Endothelial cell of umbilical vein (primary cell): ENCODE measurements at regions not wholly inside any gene's neighbourhood (a gene's known extent, or its start where the extent isn't known, plus 50 kb on each side); places are given as distances from the start of the nearest gene placed in this dataset.

Experiments
- BruUV-seq: library from RNA; stranded (reverse); fragments of 400-500 nt; replicated peaks from 2 replicates; lab custom pipeline; 2021; lab: Mats Ljungman, UMichigan
- CTCF ChIA-PET: fragments of 300-600, 350-600 bp; sonication (Branson Sonifier 250); formaldehyde crosslinking; loops from one replicate; lab custom pipeline; 2021; ENCODE audit warnings: antibody characterized with exemption, inconsistent platforms; lab: Charles Lee
- POLR2A ChIA-PET: fragments of 300-600, 350-600 bp; sonication (Branson Sonifier 250); formaldehyde crosslinking; loops from one replicate; lab custom pipeline; 2021; ENCODE audit warnings: antibody characterized with exemption, inconsistent platforms; lab: Charles Lee
- DNase-seq: peaks from one replicate; pipeline ENCODE4 v3.0.0-alpha.2; 2011; ENCODE audit warnings: low read depth, low spot score
- FAIRE-seq: peaks from 2 replicates; lab custom pipeline; 2011; peaks lifted over from hg19 to GRCh38; lab: Jason Lieb, UNC
- H2AFZ ChIP-seq: 2 replicates; pipeline ENCODE4 v1.6.0; 2012; ENCODE audit warnings: low read depth, low read length, control low read depth, inconsistent platforms
- H3K27ac ChIP-seq: 2 replicates; pipeline ENCODE4 v1.5.1; 2011; ENCODE audit warnings: low read depth, mild to moderate bottlenecking, control low read depth, low read length, moderate library complexity; ENCODE audit not compliant: insufficient read depth
- H3K27me3 ChIP-seq, 2 experiments: 2 replicates each; pipeline versions ENCODE4 v1.6.0 to v1.6.1; 2011; ENCODE audit warnings: low read length in 2 of 2, mixed read lengths in 1 of 2; ENCODE audit not compliant: control insufficient read depth in 2 of 2, insufficient read depth in 2 of 2
- H3K36me3 ChIP-seq, 2 experiments: 2 replicates in 1 of 2; 3 replicates in 1 of 2; pipeline ENCODE4 v1.5.1; 2011; ENCODE audit warnings: low read length in 2 of 2, mild to moderate bottlenecking in 1 of 2, moderate library complexity in 1 of 2; ENCODE audit not compliant: control insufficient read depth in 2 of 2, insufficient read depth in 2 of 2; ENCODE audit errors: extremely low read depth in 1 of 2
- H3K4me1 ChIP-seq: 3 replicates; pipeline ENCODE4 v1.5.1; 2011; ENCODE audit warnings: mild to moderate bottlenecking, low read length; ENCODE audit not compliant: control insufficient read depth, insufficient read depth; ENCODE audit errors: extremely low read depth
- H3K4me2 ChIP-seq: 2 replicates; pipeline ENCODE4 v1.6.1; 2011; ENCODE audit warnings: low read length, control low read depth, mixed read lengths; ENCODE audit not compliant: insufficient read depth
- H3K4me3 ChIP-seq, 3 experiments: fragments of 200-600 bp in 1 of 3; sonication (generic), shearing (Covaris generic) in 1 of 3; replicated peaks in 1 of 3; 2 replicates each; pipeline ENCODE4 v1.5.1; 2011 to 2016; ENCODE audit warnings: control low read depth in 3 of 3, low read length in 3 of 3, mild to moderate bottlenecking in 2 of 3, inconsistent platforms in 1 of 3, low read depth in 1 of 3, moderate library complexity in 1 of 3; ENCODE audit not compliant: insufficient read depth in 1 of 3
- H3K79me2 ChIP-seq: 2 replicates; pipeline ENCODE4 v1.6.0; 2012; ENCODE audit warnings: low read length, inconsistent platforms; ENCODE audit not compliant: control insufficient read depth, insufficient read depth
- H3K9ac ChIP-seq: replicated peaks from 2 replicates; pipeline ENCODE3; 2011; ENCODE audit warnings: low read length, control low read depth; ENCODE audit not compliant: insufficient read depth; ENCODE audit errors: extremely low read depth
- H3K9me1 ChIP-seq: replicated peaks from 3 replicates; pipeline ENCODE4 v1.6.0; 2011; ENCODE audit warnings: mild to moderate bottlenecking, low read length; ENCODE audit not compliant: control insufficient read depth, insufficient read depth; ENCODE audit errors: extremely low read depth
- H3K9me3 ChIP-seq: replicated peaks from 2 replicates; pipeline ENCODE4 v1.5.1; 2012; ENCODE audit warnings: low read length, inconsistent platforms; ENCODE audit not compliant: control insufficient read depth, insufficient read depth
- H4K20me1 ChIP-seq: replicated peaks from 2 replicates; pipeline ENCODE3; 2011; ENCODE audit warnings: mild to moderate bottlenecking, low read length; ENCODE audit not compliant: control insufficient read depth, insufficient read depth; ENCODE audit errors: extremely low read depth
- EZH2 ChIP-seq: IDR thresholded peaks from 2 replicates; pipeline ENCODE4 v1.6.1; 2012; ENCODE audit warnings: borderline replicate concordance, low read depth, mild to moderate bottlenecking, moderate library complexity, low read length, inconsistent platforms; ENCODE audit not compliant: severe bottlenecking
- FOS ChIP-seq: IDR thresholded peaks from 2 replicates; pipeline ENCODE4 v1.6.1; 2011; ENCODE audit warnings: mild to moderate bottlenecking, low read length, moderate library complexity, borderline replicate concordance; ENCODE audit not compliant: insufficient read depth
- GATA2 ChIP-seq: IDR thresholded peaks from 2 replicates; pipeline ENCODE4 v1.7.0; 2011; ENCODE audit warnings: low read depth, mild to moderate bottlenecking, moderate library complexity, mixed read lengths, low read length; ENCODE audit not compliant: insufficient read length, insufficient read depth
- JUN ChIP-seq: IDR thresholded peaks from 2 replicates; pipeline ENCODE4 v1.6.1; 2011; ENCODE audit warnings: borderline replicate concordance, low read depth; ENCODE audit not compliant: insufficient read length, insufficient read depth
- MYC ChIP-seq: IDR thresholded peaks from one replicate; pipeline ENCODE4 v1.6.1; 2011; ENCODE audit warnings: mild to moderate bottlenecking, low read depth, low read length
- POLR2A ChIP-seq: IDR thresholded peaks from 2 replicates; pipeline ENCODE4 v1.6.1; 2012; ENCODE audit warnings: low read depth, mild to moderate bottlenecking, control low read depth, low read length
- POLR2AphosphoS5 ChIP-seq: IDR thresholded peaks from 2 replicates; pipeline ENCODE4 v1.6.1; 2012; ENCODE audit warnings: low read depth, mild to moderate bottlenecking, control low read depth, low read length, moderate library complexity; ENCODE audit not compliant: insufficient read depth
- dilution Hi-C: fragments of 300-500 bp; cut with MboI; formaldehyde crosslinking; loops from one replicate; pipeline ENCODE4 v1.15.0; 2019; ENCODE audit warnings: low sequenced_read_pairs; ENCODE audit not compliant: extremely low pct_ligation_motif_present
- intact Hi-C: fragments of 100-400 bp; cut with micrococcal nuclease; formaldehyde crosslinking; loops from one replicate; pipeline ENCODE4 v1.10.0; 2022
- TF ChIP-seq, protein P1 (sequence below), 2 donors: IDR thresholded peaks; 1 replicate in 1 of 2; 2 replicates in 1 of 2; pipeline ENCODE4 v1.5.1; 2011; ENCODE audit warnings: low read length in 2 of 2, mild to moderate bottlenecking in 2 of 2, moderate library complexity in 2 of 2, control low read depth in 1 of 2, inconsistent platforms in 1 of 2, low read depth in 1 of 2; ENCODE audit not compliant: insufficient read depth in 1 of 2; ENCODE audit errors: extremely low read depth in 1 of 2
- TF ChIP-seq, protein P2 (sequence below): IDR thresholded peaks from 2 replicates; pipeline ENCODE4 v1.6.1; 2011; ENCODE audit not compliant: insufficient read depth, insufficient read length

DNA sequence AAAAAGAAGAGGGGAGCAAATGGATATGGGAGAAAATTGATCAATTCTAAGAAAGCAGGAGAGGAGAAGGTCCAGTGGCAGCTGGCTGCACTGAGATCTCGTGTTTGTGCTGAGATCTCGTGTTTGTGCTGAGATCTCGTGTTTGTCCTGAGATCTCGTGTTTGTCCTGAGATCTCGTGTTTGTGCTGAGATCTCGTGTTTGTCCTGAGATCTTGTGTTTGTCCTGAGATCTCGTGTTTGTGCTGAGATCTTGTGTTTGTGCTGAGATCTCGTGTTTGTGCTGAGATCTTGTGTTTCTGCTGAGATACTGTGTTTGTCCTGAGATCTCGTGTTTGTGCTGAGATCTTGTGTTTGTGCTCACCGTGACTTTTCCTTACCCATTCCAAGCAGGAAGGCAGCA is 254.4 kb downstream of the BCL2 start:
- H4K20me1 ChIP-seq: no peaks in the 10 kb centered on the region
- no peak overlapping the region for H3K27ac ChIP-seq
- H3K36me3 ChIP-seq: no peaks in the 10 kb centered on the region
- no TSS peak for BruUV-seq
- H3K9ac ChIP-seq: no peak overlapping the region
- TF ChIP-seq EZH2 (no peak), GATA2 (no peak), FOS (no peak)
- TF ChIP-seq, protein P1, sequence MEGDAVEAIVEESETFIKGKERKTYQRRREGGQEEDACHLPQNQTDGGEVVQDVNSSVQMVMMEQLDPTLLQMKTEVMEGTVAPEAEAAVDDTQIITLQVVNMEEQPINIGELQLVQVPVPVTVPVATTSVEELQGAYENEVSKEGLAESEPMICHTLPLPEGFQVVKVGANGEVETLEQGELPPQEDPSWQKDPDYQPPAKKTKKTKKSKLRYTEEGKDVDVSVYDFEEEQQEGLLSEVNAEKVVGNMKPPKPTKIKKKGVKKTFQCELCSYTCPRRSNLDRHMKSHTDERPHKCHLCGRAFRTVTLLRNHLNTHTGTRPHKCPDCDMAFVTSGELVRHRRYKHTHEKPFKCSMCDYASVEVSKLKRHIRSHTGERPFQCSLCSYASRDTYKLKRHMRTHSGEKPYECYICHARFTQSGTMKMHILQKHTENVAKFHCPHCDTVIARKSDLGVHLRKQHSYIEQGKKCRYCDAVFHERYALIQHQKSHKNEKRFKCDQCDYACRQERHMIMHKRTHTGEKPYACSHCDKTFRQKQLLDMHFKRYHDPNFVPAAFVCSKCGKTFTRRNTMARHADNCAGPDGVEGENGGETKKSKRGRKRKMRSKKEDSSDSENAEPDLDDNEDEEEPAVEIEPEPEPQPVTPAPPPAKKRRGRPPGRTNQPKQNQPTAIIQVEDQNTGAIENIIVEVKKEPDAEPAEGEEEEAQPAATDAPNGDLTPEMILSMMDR (IDR thresholded peaks at IDR 0.05; ENCODE audit: extremely low read depth in 1 of 2, insufficient read depth in 1 of 2, low read depth in 1 of 2, low read length in 2 of 2): no peak
- ChIA-PET POLR2A (no interaction called here), CTCF (interaction anchor here (1.7 kb wide), 1 partner anchor 10 kb away, joined by 4 read pairs; no protein-coding TSS in a partner anchor)
- peaks cover 0 to 4% of the 10 kb centered on the region in 2 experiments for H3K27me3 ChIP-seq
- DNase-seq: no peak
- no peaks in the 10 kb centered on the region for H3K9me3 ChIP-seq
- intact Hi-C loops (no loop called here), dilution Hi-C loops (no loop called here)
- no peaks in the 10 kb centered on the region for H3K79me2 ChIP-seq
- no peak for FAIRE-seq
- no peaks in the 10 kb centered on the region for H3K4me1 ChIP-seq
- H3K4me3 ChIP-seq: no peak overlapping the region
- no peaks in the 10 kb centered on the region for H3K9me1 ChIP-seq
- H3K4me2 ChIP-seq: no peak overlapping the region
- H2AFZ ChIP-seq: no peak overlapping the region

DNA sequence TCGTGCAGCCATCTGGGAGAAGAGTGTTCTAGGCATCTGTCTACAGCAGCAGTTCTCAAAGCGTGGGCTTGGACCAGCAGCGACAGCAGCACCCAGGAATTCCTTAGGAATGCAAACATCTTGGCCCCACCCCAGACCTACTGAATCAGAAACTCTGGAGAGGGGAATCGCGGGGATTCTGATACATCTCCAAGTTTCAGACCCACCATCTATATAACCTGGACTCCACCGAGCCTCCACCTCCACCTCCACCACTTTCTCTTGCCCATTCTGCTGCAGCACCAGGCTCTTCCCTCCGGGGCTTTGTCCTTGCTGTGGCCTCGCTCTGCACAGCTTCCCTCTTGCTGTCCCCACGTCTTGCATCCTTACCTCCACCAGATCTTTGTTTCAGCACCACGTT is 256.4 kb downstream of the BCL2 start:
- TF ChIP-seq POLR2AphosphoS5 (no peak), FOS (no peak), EZH2 (no peak), POLR2A (no peak), JUN (no peak), GATA2 (no peak), MYC (no peak)
- TF ChIP-seq, protein P1 (IDR thresholded peaks at IDR 0.05; ENCODE audit: extremely low read depth in 1 of 2, insufficient read depth in 1 of 2, low read depth in 1 of 2, low read length in 2 of 2): no peak
- TF ChIP-seq, protein P2, sequence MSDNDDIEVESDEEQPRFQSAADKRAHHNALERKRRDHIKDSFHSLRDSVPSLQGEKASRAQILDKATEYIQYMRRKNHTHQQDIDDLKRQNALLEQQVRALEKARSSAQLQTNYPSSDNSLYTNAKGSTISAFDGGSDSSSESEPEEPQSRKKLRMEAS: no peak
- ChIA-PET CTCF (no interaction called here), POLR2A (no interaction called here)
- Histone ChIP-seq H3K9me1 (no peaks in the 10 kb centered on the region), H3K9me3 (no peaks in the 10 kb centered on the region), H3K4me2 (no peak overlapping the region), H3K79me2 (no peaks in the 10 kb centered on the region), H2AFZ (no peak overlapping the region), H3K4me3 (no peak overlapping the region), H3K27ac (no peak overlapping the region), H3K4me1 (no peaks in the 10 kb centered on the region), H4K20me1 (no peaks in the 10 kb centered on the region), H3K9ac (no peak overlapping the region), H3K27me3 (no peaks in the 10 kb centered on the region), H3K36me3 (no peaks in the 10 kb centered on the region)
- intact Hi-C loops (no loop called here), dilution Hi-C loops (no loop called here)
- no TSS peak for BruUV-seq
- FAIRE-seq (no peak), DNase-seq (no peak)
